ENCODE measurements at regions not wholly inside any gene's neighbourhood (a gene's known extent, or its start where the extent isn't known, plus 50 kb on each side); places are given as distances from the start of the nearest gene placed in this dataset.

DNA sequence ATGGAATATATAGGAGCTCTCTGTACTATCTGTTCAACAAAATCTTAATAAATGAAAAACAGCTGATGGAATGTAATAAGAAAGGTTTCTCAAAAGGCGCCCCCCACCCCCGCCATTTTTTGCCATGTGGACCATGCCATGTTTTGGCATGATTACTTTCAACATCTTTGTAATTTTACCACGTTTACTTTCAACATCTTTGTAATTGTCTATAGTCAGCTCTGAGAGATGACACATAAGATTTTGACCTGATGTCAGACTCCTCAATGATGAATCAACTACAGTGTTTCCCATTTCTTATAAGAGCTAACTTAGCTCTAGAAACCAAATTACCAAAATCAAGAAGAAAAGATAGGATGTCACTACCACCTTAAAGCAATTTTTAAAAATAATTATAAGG, 144.9 kb upstream of the AHR start:
- in situ Hi-C loops (cut with HindIII; ENCODE audit: low sequenced_read_pairs), result no loop called here

DNA sequence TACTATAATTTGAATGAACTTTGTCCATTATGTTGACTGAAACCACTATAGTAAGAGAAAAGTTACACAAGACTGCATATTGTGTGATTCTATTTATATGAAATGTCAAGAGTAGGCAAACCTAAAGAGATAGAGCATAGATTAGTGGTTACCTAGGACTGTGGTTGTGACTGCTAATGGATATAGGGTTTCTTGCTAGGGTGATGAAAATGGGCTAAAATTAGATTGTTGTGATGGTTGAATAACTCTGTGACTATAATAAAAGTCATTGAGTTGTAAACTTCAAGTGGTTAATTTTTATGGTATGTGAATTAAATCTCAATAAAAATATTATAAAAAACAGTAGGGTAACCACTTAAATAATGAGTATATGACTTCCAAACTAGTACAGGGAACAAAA, 142.9 kb upstream of the AHR start:
- in situ Hi-C loops (cut with HindIII; ENCODE audit: low sequenced_read_pairs), result no loop called here

DNA sequence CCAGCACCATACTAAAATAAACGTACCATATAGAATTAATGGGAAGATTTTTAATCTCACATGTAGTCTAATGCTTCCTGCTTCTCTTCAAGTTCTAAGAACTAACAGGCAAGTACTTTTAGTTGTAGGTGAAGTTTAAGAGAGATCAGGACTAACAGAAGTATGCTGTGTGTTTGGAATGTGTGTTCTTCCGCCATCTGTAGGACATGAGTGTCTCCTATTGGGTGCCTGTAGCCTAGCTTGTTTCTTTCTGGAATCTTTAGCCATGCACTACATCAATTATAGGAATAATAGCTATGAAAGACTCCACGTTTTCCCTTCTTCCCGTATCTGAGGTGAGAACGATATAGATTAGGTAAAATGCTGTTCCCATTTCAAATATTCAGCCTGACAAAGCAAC, 140.2 kb upstream of the AHR start:
- in situ Hi-C loops (cut with HindIII; ENCODE audit: low sequenced_read_pairs), result no loop called here

DNA sequence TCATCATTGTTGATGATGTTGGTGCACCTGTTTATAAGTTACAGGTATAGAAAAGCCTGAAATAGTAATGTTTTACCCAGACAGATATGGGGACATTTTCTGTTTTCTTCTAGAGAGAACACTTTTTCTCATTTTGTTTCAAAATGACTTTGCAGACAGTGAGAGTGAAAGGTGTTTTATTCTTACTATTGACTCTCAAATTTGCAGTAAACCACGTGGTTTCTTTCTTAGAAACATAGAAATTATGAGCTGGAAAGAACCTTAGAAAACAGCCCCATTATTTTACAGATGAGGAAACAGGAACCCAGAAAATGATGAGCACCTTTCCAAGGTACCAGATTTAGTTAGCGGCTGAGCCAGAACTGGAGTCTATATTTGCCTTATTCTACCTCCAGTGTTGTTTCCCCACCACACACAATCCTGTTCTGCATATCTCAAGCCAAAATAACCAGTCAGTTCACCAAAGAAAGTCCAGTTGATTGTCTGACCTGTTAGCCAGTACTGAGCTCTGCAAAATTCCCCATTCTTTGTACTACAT, 138.9 kb upstream of the AHR start:
- in situ Hi-C loops (cut with HindIII; ENCODE audit: low sequenced_read_pairs), result no loop called here

DNA sequence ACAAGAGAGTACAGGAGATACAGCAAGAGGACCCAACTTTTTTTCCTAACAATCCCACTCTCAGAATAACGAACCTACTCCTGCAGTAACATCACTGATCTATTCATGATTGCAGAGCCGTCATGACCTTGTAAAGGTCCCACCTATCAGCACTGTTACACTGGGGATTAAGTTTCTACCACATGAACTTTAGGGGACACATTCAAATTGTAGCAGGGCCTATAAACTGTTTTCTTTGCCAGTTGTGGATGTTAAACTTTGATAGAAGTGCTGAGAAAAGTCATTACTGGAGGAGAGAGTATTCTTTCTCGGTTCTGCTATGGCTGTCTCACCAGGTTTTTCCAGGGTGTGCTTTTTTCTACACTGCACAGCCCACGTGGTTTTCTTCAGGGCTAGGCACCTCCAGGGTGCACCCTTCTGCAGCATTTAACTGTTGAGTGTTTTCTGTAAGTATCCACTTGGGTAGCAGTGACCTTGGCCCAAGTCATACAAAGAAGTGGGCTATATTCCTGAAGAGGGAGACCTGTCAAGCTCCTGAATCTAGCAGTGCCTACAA, 131.6 kb upstream of the AHR start:
- in situ Hi-C loops (cut with HindIII; ENCODE audit: low sequenced_read_pairs), result no loop called here

DNA sequence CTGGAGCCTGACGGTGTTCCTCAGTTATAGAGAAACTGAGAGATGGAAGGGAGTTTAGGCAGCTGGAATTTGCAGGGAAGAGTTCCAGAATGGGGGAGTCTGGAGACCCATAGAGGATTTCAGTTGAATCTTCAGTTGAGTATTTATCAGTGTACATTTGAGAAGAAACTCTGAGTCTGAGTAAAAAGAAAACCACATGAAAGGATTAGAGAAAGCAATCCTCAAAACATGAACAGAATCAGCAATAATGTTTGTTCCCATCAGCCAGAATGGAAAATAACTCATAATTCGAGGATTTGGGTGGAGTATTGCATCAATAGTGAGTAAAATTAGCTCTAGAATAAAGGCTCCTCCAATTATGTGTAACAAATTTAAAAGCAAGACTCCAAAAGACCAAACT, 130.0 kb upstream of the AHR start:
- in situ Hi-C loops (cut with HindIII; ENCODE audit: low sequenced_read_pairs), result no loop called here

DNA sequence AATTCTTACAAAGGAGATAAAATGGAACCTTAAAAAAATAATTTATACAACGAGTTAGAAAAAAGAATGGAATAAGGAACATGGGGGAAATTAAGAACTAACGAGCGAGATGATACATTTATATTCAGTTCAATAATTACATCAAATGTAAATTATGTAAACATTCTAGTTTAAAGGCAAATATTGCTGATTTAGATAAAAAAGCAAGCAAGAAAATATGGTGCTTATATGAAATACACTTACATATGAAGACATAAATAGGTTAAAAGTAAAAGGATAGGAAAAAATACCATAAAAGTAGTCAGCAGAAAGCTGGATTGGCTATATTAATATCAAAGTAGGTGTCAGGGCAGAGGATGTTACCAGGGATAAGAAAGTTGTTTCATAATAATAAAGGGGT, 127.0 kb upstream of the AHR start:
- in situ Hi-C loops (cut with HindIII; ENCODE audit: low sequenced_read_pairs), result no loop called here

DNA sequence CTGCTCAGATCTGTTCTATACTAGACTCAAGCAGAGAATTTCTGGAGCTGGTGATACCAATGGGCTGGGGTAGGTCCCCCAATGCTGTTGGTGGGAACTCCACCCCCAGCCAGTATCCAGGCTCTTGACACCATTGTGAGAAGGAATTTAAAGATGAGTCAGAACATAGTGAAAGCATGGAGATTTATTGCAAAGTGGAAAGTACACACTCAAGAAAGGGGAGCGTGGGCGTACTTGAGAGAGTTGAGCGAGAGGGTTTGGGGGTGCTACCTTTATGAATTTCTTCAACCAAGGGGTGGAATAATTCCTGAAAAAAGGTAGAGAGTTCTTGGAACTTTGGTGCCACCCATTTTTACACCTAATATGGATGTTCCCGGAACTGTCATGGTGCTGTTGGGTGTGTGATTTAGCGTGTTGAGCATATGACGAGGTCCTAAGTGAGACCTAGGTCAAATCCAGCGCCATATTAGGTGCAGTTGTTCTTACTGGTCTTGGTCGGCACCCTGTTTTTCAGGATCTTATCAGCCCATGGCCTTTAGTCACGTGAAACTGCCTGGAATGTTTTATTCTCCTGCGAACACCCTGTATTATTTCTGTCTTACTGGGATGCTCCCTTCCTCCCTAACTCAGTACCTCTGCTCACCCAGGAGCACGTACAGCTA, 122.0 kb upstream of the AHR start:
- in situ Hi-C loops (cut with HindIII; ENCODE audit: low sequenced_read_pairs), result no loop called here

DNA sequence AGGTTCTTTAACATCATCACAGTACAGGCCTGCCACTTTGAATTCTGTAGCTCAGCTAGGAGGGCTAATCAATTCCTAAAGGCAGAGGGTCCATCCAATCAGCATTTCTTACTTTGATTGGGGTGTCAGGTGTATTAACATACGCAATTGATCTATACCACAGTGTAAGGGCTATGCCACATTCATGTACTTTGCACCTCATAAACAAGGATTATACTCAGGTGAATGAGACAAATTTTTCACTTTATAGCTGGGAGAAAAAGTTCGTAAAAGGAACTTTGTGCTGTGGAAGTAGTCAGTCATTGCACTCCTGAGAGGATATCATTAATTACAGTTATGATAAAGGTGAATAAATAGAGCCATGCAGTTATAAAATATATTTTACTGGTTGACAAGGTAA, 119.9 kb upstream of the AHR start:
- in situ Hi-C loops (cut with HindIII; ENCODE audit: low sequenced_read_pairs), result no loop called here

DNA sequence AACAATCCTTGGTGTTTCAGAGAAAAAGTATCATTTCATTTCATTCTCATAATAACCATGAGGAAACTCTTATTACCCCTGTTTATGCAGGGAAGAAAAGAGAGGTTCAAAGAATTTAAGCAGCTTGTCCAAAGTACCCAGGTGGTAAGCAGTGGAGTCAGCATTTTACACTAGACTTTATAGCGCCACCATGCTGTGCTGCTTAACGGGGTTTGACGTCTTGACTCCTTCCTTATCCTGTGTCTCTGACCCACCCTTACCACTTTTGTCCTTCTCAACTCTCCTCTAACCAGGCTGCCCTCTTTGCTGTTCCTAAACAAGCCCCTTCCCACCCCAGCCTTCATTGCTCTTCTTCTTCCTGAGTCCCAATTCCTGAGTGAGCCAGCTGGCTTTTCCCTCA, 117.0 kb upstream of the AHR start:
- in situ Hi-C loops (cut with HindIII; ENCODE audit: low sequenced_read_pairs), result no loop called here

DNA sequence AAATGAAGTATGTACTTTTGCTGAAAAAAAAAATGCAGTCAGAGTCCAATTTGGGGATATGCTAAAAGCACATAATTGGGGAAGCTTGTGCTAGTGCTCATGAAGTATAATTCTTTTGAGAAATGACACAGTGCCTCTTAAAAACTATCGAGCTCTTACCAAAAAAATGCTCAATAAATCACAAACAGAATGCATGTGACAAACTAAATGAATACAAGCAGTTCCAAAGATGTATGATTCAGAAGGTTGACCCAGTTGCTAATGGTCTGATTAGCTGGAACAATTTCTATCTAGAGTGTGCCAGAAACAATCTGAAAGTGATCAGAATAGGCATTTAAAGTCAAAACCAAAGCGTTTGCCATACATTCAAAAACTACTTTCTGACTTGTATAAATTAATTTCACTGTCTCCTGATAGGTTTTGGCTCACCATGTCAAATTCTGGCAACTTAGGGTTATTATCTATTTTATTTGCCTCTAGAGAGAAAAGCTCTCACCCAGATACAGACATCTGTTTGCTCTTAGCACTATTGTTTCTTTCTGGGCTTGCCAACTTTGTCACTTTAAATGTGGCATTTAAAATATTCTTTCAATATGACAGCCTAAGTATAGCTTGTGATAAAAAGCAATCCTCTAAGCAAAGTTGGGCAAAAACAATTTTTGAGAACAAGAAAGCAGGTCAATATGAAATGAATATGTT, 114.7 kb upstream of the AHR start:
- in situ Hi-C loops (cut with HindIII; ENCODE audit: low sequenced_read_pairs), result no loop called here

DNA sequence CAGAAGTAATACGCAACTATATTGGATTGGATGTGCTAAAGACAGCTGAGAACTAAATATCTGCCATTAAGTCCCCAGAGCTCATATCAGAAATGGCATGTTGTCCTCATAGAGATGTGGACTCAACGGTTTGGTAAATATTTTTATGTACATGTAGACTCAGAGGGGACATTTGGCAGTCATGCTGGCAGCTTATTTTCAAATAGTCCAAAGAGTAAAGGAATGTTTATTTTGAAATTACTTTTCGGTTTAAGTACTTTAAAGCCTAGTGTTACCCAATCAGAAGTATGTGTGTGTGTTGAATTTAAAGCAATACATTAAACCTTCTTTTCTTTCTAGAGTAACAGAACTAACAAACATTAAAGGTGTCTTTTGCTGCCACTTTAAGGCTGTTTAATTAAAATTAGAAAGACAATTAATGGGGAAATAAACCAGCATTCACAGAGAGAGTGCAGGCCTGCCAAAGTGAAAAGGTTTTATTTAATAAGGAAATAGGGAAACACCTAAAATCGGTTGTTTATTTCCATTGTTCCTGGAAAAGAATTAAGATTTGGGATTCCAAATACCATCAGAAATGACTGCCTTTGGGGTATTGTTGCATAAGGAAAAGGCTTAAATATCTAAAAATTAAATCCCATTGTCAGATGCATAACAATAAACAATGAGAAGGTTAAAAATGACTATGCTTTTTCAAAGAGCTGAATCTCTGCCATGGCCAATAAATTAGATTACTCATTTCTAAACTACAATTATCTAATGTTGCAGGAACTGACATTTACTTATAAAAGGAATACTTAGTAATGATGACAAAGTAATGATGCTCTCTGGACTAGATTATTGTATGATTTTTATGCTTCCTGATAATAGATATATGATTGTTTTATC, 113.4 kb upstream of the AHR start:
- in situ Hi-C loops (cut with HindIII; ENCODE audit: low sequenced_read_pairs), result no loop called here

DNA sequence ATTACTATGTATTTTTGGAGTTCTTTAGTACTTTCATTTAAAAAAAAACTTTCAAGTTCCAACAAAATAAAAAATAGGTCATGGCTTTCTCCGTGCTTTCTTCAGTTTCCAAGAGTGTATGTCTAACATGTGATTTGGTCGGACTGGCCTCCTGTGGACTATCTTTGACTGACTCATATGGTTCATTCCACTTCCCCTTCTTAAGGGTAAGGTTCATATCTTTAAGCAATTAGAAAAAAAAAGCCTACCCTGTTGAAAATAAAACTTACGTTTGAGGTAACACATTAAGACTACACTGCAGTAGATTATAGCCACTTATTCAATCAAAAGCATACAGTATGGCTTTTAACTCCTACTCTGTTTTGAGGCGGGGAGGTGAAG, 112.8 kb upstream of the AHR start:
- in situ Hi-C loops (cut with HindIII; ENCODE audit: low sequenced_read_pairs), result no loop called here

DNA sequence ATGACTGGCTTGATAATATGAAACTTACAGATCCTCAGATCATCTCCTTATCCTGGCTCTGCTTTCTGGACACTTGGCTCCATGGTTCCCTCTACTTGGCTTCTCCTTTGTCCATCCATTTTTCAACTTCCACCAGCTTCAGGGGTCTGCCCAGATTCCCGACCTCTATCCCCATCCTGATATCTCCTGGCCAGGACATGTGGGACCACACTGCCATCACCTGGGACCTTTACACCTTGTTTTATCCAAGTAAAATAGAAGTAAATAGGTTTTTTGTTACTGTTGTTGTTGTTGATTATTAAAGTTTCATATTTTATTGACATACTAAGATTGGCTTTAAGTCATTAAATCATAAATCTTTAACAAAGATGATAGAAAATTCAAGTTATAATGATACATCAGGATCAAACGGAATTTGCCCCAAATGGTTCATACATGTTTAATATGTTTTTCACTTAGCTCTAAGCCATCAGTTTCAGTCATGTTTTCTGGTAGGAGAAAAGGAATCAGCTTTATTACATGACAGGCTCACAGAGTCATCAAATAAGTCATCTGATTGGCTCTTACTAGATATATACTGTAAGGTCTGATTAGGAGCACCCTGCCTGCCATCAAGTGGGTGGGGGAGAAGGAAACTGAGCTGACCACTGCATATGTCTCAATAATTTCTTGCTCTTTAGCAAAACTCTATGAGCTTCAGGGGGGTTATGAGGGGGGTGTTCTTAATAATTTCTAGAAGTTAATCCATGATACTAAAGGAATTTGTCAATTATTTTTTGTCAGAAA, 111.5 kb upstream of the AHR start:
- in situ Hi-C loops (cut with HindIII; ENCODE audit: low sequenced_read_pairs), result no loop called here

DNA sequence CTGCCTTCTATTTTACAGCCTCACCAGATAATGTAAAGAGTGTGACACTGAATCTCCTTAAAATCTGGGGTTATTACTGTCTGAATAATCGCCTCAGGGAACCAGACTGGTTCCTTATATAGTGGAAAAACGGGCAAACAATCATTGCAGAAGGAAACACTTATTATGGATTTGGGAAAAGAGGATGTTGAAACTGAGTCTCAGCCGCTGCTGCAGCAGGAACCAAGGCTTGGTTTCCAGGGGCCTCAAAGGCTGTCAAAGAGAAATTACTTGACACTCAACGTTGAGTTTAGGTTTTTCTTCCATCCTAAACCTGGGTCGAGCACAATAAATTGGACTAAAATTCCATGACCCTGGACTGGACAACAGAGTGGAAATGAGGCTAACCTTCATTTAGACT, 103.8 kb upstream of the AHR start:
- in situ Hi-C loops (cut with HindIII; ENCODE audit: low sequenced_read_pairs), result no loop called here

DNA sequence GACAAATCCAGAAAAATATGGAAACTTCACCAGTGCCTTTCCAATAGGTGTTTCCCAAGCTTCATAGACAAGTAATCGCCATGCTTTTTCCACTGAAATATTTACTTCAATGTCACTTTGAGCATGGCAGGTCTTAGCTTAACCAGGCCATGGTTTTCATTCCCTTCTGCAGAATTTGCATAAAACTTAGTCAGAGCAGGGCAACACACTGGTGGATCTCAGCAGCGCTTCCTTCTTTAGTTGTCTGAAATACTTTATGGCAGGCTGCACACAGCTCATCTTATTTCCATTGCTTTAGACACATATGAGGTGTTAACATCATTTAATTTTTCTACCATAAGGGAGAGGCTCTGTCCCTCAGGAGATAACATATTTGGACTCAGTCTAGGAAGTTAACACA, 102.9 kb upstream of the AHR start:
- in situ Hi-C loops (cut with HindIII; ENCODE audit: low sequenced_read_pairs), result no loop called here

DNA sequence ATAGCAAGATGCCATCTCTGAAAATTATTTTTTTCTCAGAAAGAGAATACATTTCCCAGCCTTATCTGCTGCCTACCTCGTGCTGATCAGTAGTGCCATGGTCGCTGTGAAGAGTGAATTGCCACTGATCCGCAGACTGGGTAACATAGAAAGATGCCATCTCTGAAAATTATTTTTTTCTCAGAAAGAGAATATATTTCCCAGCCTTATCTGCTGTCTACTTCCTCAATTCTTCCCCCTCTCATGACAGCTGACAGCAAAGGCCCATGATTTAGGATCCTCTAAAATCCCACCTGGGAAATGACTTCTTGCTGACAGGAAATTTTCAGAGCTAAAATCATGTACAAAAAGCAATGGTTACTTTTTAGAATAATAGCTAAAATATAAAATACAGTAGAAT, 92.5 kb upstream of the AHR start:
- in situ Hi-C loops (cut with HindIII; ENCODE audit: low sequenced_read_pairs), result no loop called here

DNA sequence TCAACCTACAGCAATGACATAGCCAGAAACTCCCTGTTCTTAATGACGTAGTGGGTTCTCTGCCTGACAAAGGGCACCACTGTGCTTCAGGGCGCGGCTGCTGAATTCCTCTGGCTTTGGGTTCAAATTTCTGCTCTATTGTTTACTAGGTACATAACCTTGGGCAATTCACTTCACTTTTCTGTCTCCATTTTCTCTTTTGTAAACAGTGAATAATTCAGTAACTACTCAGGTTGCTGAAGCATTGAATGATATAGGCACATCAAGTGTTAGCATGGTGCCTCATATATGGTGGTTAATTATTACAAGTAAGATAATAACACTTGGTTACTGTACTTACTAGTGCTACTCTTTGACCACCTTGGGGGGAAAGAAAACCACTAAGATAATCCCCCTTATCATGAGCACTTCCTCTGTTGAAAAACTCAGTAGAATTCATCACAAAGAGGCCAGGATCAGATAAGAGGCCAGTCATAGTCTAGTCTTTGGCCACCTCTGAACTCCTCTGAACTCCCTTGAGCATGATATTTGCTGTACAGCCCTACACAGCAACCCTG, 92.0 kb upstream of the AHR start:
- in situ Hi-C loops (cut with HindIII; ENCODE audit: low sequenced_read_pairs), result no loop called here

DNA sequence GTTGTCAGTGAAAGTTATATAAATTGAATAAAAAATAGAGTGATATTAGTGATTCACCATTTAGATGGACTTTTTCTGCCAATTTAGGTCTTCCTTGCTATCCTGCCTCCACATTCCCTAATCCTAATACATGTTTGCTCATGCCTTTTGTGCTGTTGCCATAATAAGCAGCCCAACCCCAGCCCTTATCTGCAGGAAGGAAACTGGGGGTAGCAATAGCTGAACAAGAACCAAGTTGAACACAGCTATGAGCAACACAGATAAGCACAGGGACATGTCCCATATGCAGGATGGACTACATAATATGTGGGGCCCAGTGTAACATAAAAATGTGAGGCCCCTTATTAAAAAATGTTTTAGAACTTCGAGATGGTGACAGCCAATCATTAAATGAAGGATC, 91.2 kb upstream of the AHR start:
- in situ Hi-C loops (cut with HindIII; ENCODE audit: low sequenced_read_pairs), result no loop called here

DNA sequence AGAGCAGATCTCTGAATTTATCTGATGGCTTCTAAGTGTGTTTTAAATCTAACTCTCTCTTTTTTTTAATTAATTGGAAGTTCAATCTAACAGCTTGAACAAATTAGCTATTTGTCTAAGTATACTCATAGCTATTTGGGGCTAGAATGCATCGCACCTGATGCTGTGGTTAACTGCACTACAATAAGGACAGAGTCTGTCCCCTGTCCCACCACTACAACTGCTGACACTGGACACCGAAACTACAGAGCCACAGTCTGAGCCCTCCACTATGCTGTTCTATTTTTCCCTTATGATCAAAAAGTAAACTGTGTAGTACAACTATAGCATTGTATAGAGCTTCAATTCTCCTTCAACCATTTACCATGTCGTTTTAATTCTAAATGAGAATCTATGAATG, 89.4 kb upstream of the AHR start:
- in situ Hi-C loops (cut with HindIII; ENCODE audit: low sequenced_read_pairs), result no loop called here
